Testis (tissue), 2 donors: ENCODE measurements at regions not wholly inside any gene's neighbourhood (a gene's known extent, or its start where the extent isn't known, plus 50 kb on each side); places are given as distances from the start of the nearest gene placed in this dataset.

Experiments used
- POLR2A ChIP-seq: fragments of 450-650 bp; IDR thresholded peaks from one replicate; pipeline ENCODE4 v1.6.1; 2017; ENCODE audit warnings: antibody characterized with exemption, mild to moderate bottlenecking, moderate library complexity
- TF ChIP-seq, protein P1 (sequence below), 3 experiments: fragments of 450-650 bp in 2 of 3; fragments of 200-600 bp in 1 of 3; sonication (generic) in 1 of 3; IDR thresholded peaks; one replicate each; pipeline ENCODE4 v1.5.1; 2016 to 2019; ENCODE audit warnings: antibody characterized with exemption in 3 of 3, mild to moderate bottlenecking in 2 of 3, moderate library complexity in 1 of 3

DNA sequence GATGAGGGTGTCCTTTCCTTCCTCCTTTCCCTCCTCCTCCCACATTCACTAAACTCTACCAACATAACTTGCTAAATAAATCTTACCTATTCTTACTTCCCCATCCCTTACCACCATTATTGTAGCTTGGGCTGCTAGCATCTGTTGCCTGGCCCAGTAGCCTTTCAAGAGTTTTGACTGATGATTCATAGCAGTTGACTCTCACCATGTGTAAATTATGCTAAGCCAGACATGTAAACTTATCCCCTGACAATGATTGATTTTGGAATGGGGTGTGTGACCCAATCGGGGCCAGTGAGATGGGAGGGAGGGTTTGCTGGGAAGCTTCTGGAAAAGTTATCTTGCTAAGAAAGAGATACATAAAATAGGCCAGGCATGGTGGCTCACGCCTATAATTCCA, 161.8 kb upstream of the SPRY4 start:
- TF ChIP-seq, protein P1, sequence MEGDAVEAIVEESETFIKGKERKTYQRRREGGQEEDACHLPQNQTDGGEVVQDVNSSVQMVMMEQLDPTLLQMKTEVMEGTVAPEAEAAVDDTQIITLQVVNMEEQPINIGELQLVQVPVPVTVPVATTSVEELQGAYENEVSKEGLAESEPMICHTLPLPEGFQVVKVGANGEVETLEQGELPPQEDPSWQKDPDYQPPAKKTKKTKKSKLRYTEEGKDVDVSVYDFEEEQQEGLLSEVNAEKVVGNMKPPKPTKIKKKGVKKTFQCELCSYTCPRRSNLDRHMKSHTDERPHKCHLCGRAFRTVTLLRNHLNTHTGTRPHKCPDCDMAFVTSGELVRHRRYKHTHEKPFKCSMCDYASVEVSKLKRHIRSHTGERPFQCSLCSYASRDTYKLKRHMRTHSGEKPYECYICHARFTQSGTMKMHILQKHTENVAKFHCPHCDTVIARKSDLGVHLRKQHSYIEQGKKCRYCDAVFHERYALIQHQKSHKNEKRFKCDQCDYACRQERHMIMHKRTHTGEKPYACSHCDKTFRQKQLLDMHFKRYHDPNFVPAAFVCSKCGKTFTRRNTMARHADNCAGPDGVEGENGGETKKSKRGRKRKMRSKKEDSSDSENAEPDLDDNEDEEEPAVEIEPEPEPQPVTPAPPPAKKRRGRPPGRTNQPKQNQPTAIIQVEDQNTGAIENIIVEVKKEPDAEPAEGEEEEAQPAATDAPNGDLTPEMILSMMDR (IDR thresholded peaks at IDR 0.05), result no peak
- TF ChIP-seq POLR2A, result no peak
